CD4-positive, alpha-beta memory T cell (primary cell): ENCODE measurements at regions not wholly inside any gene's neighbourhood (a gene's known extent, or its start where the extent isn't known, plus 50 kb on each side); places are given as distances from the start of the nearest gene placed in this dataset.
"Not testable (repeated sequence)": the region's sequence is repeated elsewhere in the genome, so short reads cannot be mapped to it uniquely, and the experiment has no call there.

ENCODE experiments used
- CTCF ChIA-PET: fragments of 350-600 bp; sonication (Branson Sonifier 250); formaldehyde crosslinking; loops from one replicate; lab custom pipeline; 2021; ENCODE audit warnings: inconsistent platforms; ENCODE audit not compliant: partially characterized antibody; lab: Charles Lee
- POLR2A ChIA-PET: fragments of 350-600 bp; sonication (Branson Sonifier 250); formaldehyde crosslinking; loops from one replicate; lab custom pipeline; 2021; ENCODE audit not compliant: partially characterized antibody; lab: Charles Lee
- DNase-seq, 5 donors: peaks; one replicate each; pipeline versions ENCODE4 v3.0.0 to v3.0.0-alpha.2; 2020 to 2022; ENCODE audit warnings: mixed read lengths in 1 of 5
- H3K27ac ChIP-seq: one replicate; pipeline ENCODE4 v1.7.0; 2013; ENCODE audit warnings: low read depth, low read length
- H3K27me3 ChIP-seq: 2 replicates; pipeline ENCODE4 v1.7.0; 2013; ENCODE audit warnings: mild to moderate bottlenecking, low read length, moderate library complexity; ENCODE audit not compliant: insufficient read depth
- H3K36me3 ChIP-seq: 2 replicates; pipeline ENCODE4 v1.7.0; 2013; ENCODE audit warnings: mild to moderate bottlenecking, low read length, moderate library complexity; ENCODE audit not compliant: insufficient read depth
- H3K4me1 ChIP-seq: 2 replicates; pipeline ENCODE4 v1.7.0; 2013; ENCODE audit warnings: mild to moderate bottlenecking, low read length, moderate library complexity; ENCODE audit not compliant: insufficient read depth
- H3K4me3 ChIP-seq, 2 donors: one replicate each; pipeline ENCODE4 v1.7.0; 2013; ENCODE audit warnings: low read length in 2 of 2, mild to moderate bottlenecking in 1 of 2
- H3K9me3 ChIP-seq, 2 donors: one replicate each; pipeline ENCODE4 v1.7.0; 2013; ENCODE audit warnings: low read length in 2 of 2, control low read depth in 1 of 2; ENCODE audit not compliant: control insufficient read depth in 1 of 2
- H3K27ac Mint-ChIP-seq, 7 donors: one replicate each; pipeline ENCODE4 v1.8.0; 2020 to 2021; ENCODE audit warnings: mixed read lengths in 7 of 7, mild to moderate bottlenecking in 6 of 7, inconsistent platforms in 3 of 7, moderate library complexity in 3 of 7
- H3K27me3 Mint-ChIP-seq, 2 donors: one replicate each; pipeline ENCODE4 v1.8.0; 2020 to 2021; ENCODE audit warnings: mixed read lengths in 2 of 2
- H3K36me3 Mint-ChIP-seq, 2 donors: one replicate each; pipeline ENCODE4 v1.8.0; 2020 to 2021; ENCODE audit warnings: mixed read lengths in 2 of 2, inconsistent platforms in 1 of 2, mild to moderate bottlenecking in 1 of 2
- H3K4me1 Mint-ChIP-seq, 4 donors: one replicate each; pipeline ENCODE4 v1.8.0; 2020 to 2021; ENCODE audit warnings: mixed read lengths in 4 of 4, mild to moderate bottlenecking in 1 of 4
- H3K4me3 Mint-ChIP-seq, 8 donors: one replicate each; pipeline ENCODE4 v1.8.0; 2020 to 2021; ENCODE audit warnings: mixed read lengths in 8 of 8, mild to moderate bottlenecking in 7 of 8, moderate library complexity in 6 of 8, inconsistent platforms in 3 of 8
- H3K9me3 Mint-ChIP-seq, 8 donors: one replicate each; pipeline ENCODE4 v1.8.0; 2020 to 2021; ENCODE audit warnings: mixed read lengths in 8 of 8, mild to moderate bottlenecking in 5 of 8, inconsistent platforms in 3 of 8, moderate library complexity in 1 of 8
- intact Hi-C: fragments of 100-400 bp; cut with micrococcal nuclease; formaldehyde crosslinking; loops from one replicate; pipeline ENCODE4 v1.15.1; 2023

DNA sequence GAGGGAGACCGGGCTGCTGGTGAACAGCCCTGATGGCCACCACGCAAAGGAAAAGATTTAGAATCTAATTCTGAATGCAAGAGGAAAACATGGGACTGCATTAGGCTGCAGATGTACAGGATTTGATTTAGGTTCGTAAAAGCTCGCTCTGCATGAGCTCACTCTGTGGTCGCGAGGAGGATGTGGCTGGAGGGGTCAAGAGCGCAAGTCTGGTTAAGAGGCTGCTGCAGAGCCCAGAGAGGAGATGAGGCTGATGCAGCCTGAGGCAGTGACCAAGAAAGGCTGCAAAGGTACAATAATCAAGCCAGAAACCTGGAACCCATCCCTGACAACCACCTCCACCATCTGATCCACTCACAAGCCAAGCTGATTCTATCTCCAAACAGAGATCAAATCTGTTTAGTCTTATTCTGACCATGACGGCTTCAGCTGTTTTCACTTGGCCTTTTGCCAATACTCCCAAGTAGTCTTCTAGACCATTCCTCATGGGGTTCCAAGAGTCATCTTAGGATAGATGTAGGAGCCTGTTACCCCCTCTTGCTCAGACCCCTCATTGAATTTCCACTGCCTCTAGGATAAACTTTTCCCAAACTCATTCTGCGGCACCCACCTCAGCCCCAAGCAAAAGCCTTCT is 58.9 kb upstream of the ARL4C start:
- intact Hi-C loops: no loop called here
- Histone ChIP-seq H3K4me1 (no peaks in the 10 kb centered on the region), H3K27me3 (no peaks in the 10 kb centered on the region), H3K4me3 (no peak overlapping the region), H3K9me3 (no peaks in the 10 kb centered on the region), H3K27ac (no peak overlapping the region), H3K36me3 (no peaks in the 10 kb centered on the region)
- no peak for DNase-seq
- ChIA-PET POLR2A (no interaction called here), CTCF (interaction anchor here (0.9 to 3.2 kb wide), 5 partner anchors 10 to 1190 kb away, joined by 3 to 27 read pairs (median 4); no protein-coding TSS in a partner anchor)
- no peak overlapping the region for H3K27ac Mint-ChIP-seq
- H3K4me3 Mint-ChIP-seq: no peak overlapping the region
- H3K4me1 Mint-ChIP-seq: peaks cover 0 to 8% (median 1%) of the 10 kb centered on the region in 4 donors
- H3K9me3 Mint-ChIP-seq: peaks cover 0 to 9% (median under 1%) of the 10 kb centered on the region in 8 donors
- no peaks in the 10 kb centered on the region for H3K36me3 Mint-ChIP-seq
- peaks cover 10% of the 10 kb centered on the region in 2 donors for H3K27me3 Mint-ChIP-seq

- DNase-seq: no peak
- Mint-ChIP-seq H3K27me3 (peaks cover 9 to 12% of the 10 kb centered on the region in 2 donors), H3K36me3 (no peaks in the 10 kb centered on the region), H3K4me1 (peaks cover 4 to 12% (median 5%) of the 10 kb centered on the region in 4 donors), H3K4me3 (no peak overlapping the region), H3K27ac (no peak overlapping the region), H3K9me3 (peaks cover 0 to 8% (median under 1%) of the 10 kb centered on the region in 8 donors)
- CTCF ChIA-PET: interaction anchor here (1.1 to 3.2 kb wide), 4 partner anchors 10 to 1191 kb away, joined by 3 to 27 read pairs (median 4); no protein-coding TSS in a partner anchor
- intact Hi-C loops: no loop called here
- no peak overlapping the region for H3K27ac ChIP-seq
- H3K9me3 ChIP-seq: no peaks in the 10 kb centered on the region
- POLR2A ChIA-PET: no interaction called here
- H3K36me3 ChIP-seq: no peaks in the 10 kb centered on the region
- no peaks in the 10 kb centered on the region for H3K4me1 ChIP-seq
- no peaks in the 10 kb centered on the region for H3K27me3 ChIP-seq
- no peak overlapping the region for H3K4me3 ChIP-seq
Observed at GRCh38 chr2:234555161-234555560, 58.3 kb upstream of the ARL4C start.

DNA sequence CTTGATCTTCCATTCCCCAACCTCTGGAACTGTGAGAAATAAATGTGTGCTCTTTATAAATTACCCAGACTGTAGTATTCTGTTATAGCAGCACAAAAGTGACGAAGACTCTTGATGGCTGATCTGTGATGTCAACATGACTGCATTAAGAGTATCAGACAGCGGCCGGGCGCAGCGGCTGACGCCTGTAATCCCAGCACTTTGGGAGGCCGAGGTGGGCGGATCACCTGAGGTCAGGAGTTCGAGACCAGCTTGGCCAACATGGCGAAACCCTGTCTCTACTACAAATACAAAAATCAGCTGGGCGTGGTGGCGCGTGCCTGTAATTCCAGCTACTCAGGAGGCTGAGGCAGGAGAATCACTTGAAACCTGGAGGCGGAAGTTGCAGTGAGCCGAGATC is 56.3 kb upstream of the ARL4C start:
- peak overlapping the region in 1 of 7 donors; percentile 27 for H3K27ac Mint-ChIP-seq
- H3K9me3 Mint-ChIP-seq, H3K4me3 Mint-ChIP-seq, intact Hi-C loops, DNase-seq, H3K27me3 ChIP-seq, H3K9me3 ChIP-seq, H3K27ac ChIP-seq, H3K4me3 ChIP-seq, POLR2A ChIA-PET, H3K4me1 ChIP-seq, H3K36me3 ChIP-seq, H3K36me3 Mint-ChIP-seq: not testable (repeated sequence)
- CTCF ChIA-PET: interaction anchor here (0.6 to 1.4 kb wide), 2 partner anchors 8 to 254 kb away, joined by 3 to 8 read pairs; no protein-coding TSS in a partner anchor
- H3K4me1 Mint-ChIP-seq: peaks cover 4 to 12% (median 5%) of the 10 kb centered on the region in 4 donors
- peaks cover 6 to 13% of the 10 kb centered on the region in 2 donors for H3K27me3 Mint-ChIP-seq

GRCh38 chr2:234550511-234551107 is 53.7 kb upstream of the ARL4C start:
- peak overlapping the region in 1 of 8 donors; percentile 24 for H3K4me3 Mint-ChIP-seq

GRCh38 chr2:234550056-234550455 is 53.2 kb upstream of the ARL4C start:
- no peaks in the 10 kb centered on the region for H3K36me3 ChIP-seq
- peaks cover 0 to 3% (median 0%) of the 10 kb centered on the region in 8 donors for H3K9me3 Mint-ChIP-seq
- no peak overlapping the region for H3K4me3 ChIP-seq
- peaks cover 6 to 16% of the 10 kb centered on the region in 2 donors for H3K27me3 Mint-ChIP-seq
- no peak overlapping the region for H3K27ac ChIP-seq
- DNase-seq: no peak
- ChIA-PET POLR2A (no interaction called here), CTCF (no interaction called here)
- intact Hi-C loops: loop anchor here (1.0 kb wide), 1 partner anchor 567 kb away; no protein-coding TSS in a partner anchor
- no peak overlapping the region for H3K27ac Mint-ChIP-seq
- no peak overlapping the region for H3K4me3 Mint-ChIP-seq
- H3K9me3 ChIP-seq: no peaks in the 10 kb centered on the region
- no peaks in the 10 kb centered on the region for H3K36me3 Mint-ChIP-seq
- peaks cover 3% of the 10 kb centered on the region for H3K4me1 ChIP-seq
- no peaks in the 10 kb centered on the region for H3K27me3 ChIP-seq
- H3K4me1 Mint-ChIP-seq: peaks cover 4 to 7% (median 7%) of the 10 kb centered on the region in 4 donors

More at GRCh38 chr2:234550511-234551107, 53.7 kb upstream of the ARL4C start:
- Histone ChIP-seq H3K36me3 (no peaks in the 10 kb centered on the region), H3K4me3 (no peak overlapping the region), H3K27me3 (no peaks in the 10 kb centered on the region), H3K4me1 (no peaks in the 10 kb centered on the region), H3K27ac (no peak overlapping the region), H3K9me3 (no peaks in the 10 kb centered on the region)
- POLR2A ChIA-PET: no interaction called here
- Mint-ChIP-seq H3K27ac (no peak overlapping the region), H3K4me1 (peaks cover 4 to 7% (median 5%) of the 10 kb centered on the region in 4 donors), H3K9me3 (peaks cover 0 to 4% (median 0%) of the 10 kb centered on the region in 8 donors), H3K36me3 (no peaks in the 10 kb centered on the region), H3K27me3 (peaks cover 6 to 16% of the 10 kb centered on the region in 2 donors)
- CTCF ChIA-PET: interaction anchor here (0.8 to 1.1 kb wide), 3 partner anchors 11 to 1195 kb away, joined by 3 to 8 read pairs (median 3); no protein-coding TSS in a partner anchor
- intact Hi-C loops: loop anchor here (1.0 kb wide), 1 partner anchor 567 kb away; no protein-coding TSS in a partner anchor
- peak; percentile 45 to 60 (median 50) for DNase-seq

- no peak overlapping the region for H3K27ac Mint-ChIP-seq
- Histone ChIP-seq H3K36me3 (no peaks in the 10 kb centered on the region), H3K27ac (no peak overlapping the region), H3K4me1 (peaks cover 7% of the 10 kb centered on the region), H3K4me3 (no peak overlapping the region), H3K27me3 (no peaks in the 10 kb centered on the region), H3K9me3 (no peaks in the 10 kb centered on the region)
- POLR2A ChIA-PET: no interaction called here
- CTCF ChIA-PET: interaction anchor here (1.7 to 2.2 kb wide), 2 partner anchors 10 to 11 kb away, joined by 5 to 7 read pairs; no protein-coding TSS in a partner anchor
- no peaks in the 10 kb centered on the region for H3K36me3 Mint-ChIP-seq
- H3K4me1 Mint-ChIP-seq: peaks cover 6 to 11% (median 8%) of the 10 kb centered on the region in 4 donors
- DNase-seq: no peak
- H3K4me3 Mint-ChIP-seq: peak overlapping the region in 1 of 8 donors; percentile 29
- H3K9me3 Mint-ChIP-seq: no peaks in the 10 kb centered on the region
- intact Hi-C loops: no loop called here
- peaks cover 6 to 16% of the 10 kb centered on the region in 2 donors for H3K27me3 Mint-ChIP-seq
Observed at GRCh38 chr2:234548695-234549420, 52.0 kb upstream of the ARL4C start.
